ENCODE measurements at regions not wholly inside any gene's neighbourhood (a gene's known extent, or its start where the extent isn't known, plus 50 kb on each side); places are given as distances from the start of the nearest gene placed in this dataset.
"Not testable (repeated sequence)": the region's sequence is repeated elsewhere in the genome, so short reads cannot be mapped to it uniquely, and the experiment has no call there.

- no peak for DNase-seq
Measured at GRCh38 chr16:62764572-62764971, 728.3 kb upstream of the CDH8 start.

GRCh38 chr16:62760398-62760797 is 724.2 kb upstream of the CDH8 start:
- no peak for DNase-seq

- DNase-seq = no peak
Measured at GRCh38 chr16:62755938-62756337, 719.7 kb upstream of the CDH8 start.

- no peak for DNase-seq
Measured at GRCh38 chr16:62752854-62753253, 716.6 kb upstream of the CDH8 start.

- DNase-seq = no peak
Measured at GRCh38 chr16:62751218-62751617, 715.0 kb upstream of the CDH8 start.

GRCh38 chr16:62741692-62742091 is 705.5 kb upstream of the CDH8 start:
- no peak for DNase-seq

GRCh38 chr16:62738666-62739460 is 702.6 kb upstream of the CDH8 start:
- no peak for DNase-seq

- no peak for DNase-seq
Measured at GRCh38 chr16:62732092-62732491, 695.9 kb upstream of the CDH8 start.

- DNase-seq = not testable (repeated sequence)
Measured at GRCh38 chr16:62724670-62725269, 688.5 kb upstream of the CDH8 start.

GRCh38 chr16:62720651-62721050 is 684.4 kb upstream of the CDH8 start:
- DNase-seq = no peak

GRCh38 chr16:62717026-62717425 is 680.8 kb upstream of the CDH8 start:
- no peak for DNase-seq

- no peak for DNase-seq
Measured at GRCh38 chr16:62715701-62716100, 679.5 kb upstream of the CDH8 start.

GRCh38 chr16:62712566-62712965 is 676.3 kb upstream of the CDH8 start:
- DNase-seq = no peak

- DNase-seq = no peak
Measured at GRCh38 chr16:62711797-62712196, 675.6 kb upstream of the CDH8 start.

GRCh38 chr16:62709794-62710193 is 673.6 kb upstream of the CDH8 start:
- no peak for DNase-seq

GRCh38 chr16:62701426-62701825 is 665.2 kb upstream of the CDH8 start:
- no peak for DNase-seq

GRCh38 chr16:62700426-62701294 is 664.4 kb upstream of the CDH8 start:
- no peak for DNase-seq

- no peak for DNase-seq
Measured at GRCh38 chr16:62692685-62693084, 656.4 kb upstream of the CDH8 start.

GRCh38 chr16:62681819-62682218 is 645.6 kb upstream of the CDH8 start:
- no peak for DNase-seq

GRCh38 chr16:62678796-62679195 is 642.6 kb upstream of the CDH8 start:
- DNase-seq = no peak

- DNase-seq = no peak
Measured at GRCh38 chr16:62676306-62676705, 640.1 kb upstream of the CDH8 start.

- no peak for DNase-seq
Measured at GRCh38 chr16:62665269-62665668, 629.0 kb upstream of the CDH8 start.

GRCh38 chr16:62664566-62664965 is 628.3 kb upstream of the CDH8 start:
- no peak for DNase-seq

GRCh38 chr16:62661435-62661834 is 625.2 kb upstream of the CDH8 start:
- DNase-seq = no peak

Measured in NCI-H1930 (cell line).